ENCODE measurements at regions not wholly inside any gene's neighbourhood (a gene's known extent, or its start where the extent isn't known, plus 50 kb on each side); places are given as distances from the start of the nearest gene placed in this dataset.

GRCh38 chr20:22354647-22355046, 229.7 kb downstream of the FOXA2 start:
- intact Hi-C loops (cut with DNase I): no loop called here
- Histone ChIP-seq H3K36me3 (replicated peaks in 1 of 2) (no peaks in the 10 kb centered on the region), H3K4me1 (replicated peaks in 1 of 2) (no peaks in the 10 kb centered on the region), H3K9me3 (replicated peaks in 1 of 3) (no peaks in the 10 kb centered on the region), H3K27ac (no peak overlapping the region), H3K27me3 (peaks cover 8% of the 10 kb centered on the region), H3K4me3 (no peak overlapping the region)
- no peak for TF ChIP-seq CTCF (IDR thresholded peaks at IDR 0.05)
- TF ChIP-seq POLR2A (IDR thresholded peaks at IDR 0.05): no peak
- no peak for DNase-seq
- 79 to 90% (median 85%) methylated on average over 1 of the region's 1 CpG for WGBS, 4 donors

DNA sequence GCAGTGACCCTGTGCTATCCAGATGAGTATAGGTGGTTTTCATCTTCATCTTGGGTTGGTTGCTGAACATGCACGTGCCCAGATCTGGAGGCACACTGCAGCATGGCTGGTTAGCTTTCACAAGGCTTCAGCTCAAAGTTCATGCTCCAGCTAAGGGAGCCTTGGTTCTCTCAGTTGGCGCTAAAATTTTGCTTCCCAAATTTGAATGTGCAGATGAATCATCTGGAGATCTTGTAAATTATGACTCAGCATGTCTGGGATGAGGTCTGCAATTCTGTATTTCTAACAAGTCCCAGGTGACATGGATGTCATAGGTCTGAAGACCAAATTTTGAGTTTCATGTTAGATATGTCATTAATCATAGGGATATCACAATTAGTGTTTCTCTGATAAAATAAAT, 230.8 kb downstream of the FOXA2 start:
- Histone ChIP-seq H3K27ac (no peak overlapping the region), H3K4me3 (no peak overlapping the region), H3K27me3 (peaks cover 8% of the 10 kb centered on the region), H3K4me1 (replicated peaks in 1 of 2) (no peaks in the 10 kb centered on the region), H3K36me3 (replicated peaks in 1 of 2) (no peaks in the 10 kb centered on the region), H3K9me3 (replicated peaks in 1 of 3) (no peaks in the 10 kb centered on the region)
- TF ChIP-seq CTCF (IDR thresholded peaks at IDR 0.05): no peak
- no peak for TF ChIP-seq POLR2A (IDR thresholded peaks at IDR 0.05)
- intact Hi-C loops (cut with DNase I): no loop called here
- no peak for DNase-seq
- WGBS, 4 donors: 67 to 82% (median 77%) methylated on average over 2 of the region's 2 CpGs

DNA sequence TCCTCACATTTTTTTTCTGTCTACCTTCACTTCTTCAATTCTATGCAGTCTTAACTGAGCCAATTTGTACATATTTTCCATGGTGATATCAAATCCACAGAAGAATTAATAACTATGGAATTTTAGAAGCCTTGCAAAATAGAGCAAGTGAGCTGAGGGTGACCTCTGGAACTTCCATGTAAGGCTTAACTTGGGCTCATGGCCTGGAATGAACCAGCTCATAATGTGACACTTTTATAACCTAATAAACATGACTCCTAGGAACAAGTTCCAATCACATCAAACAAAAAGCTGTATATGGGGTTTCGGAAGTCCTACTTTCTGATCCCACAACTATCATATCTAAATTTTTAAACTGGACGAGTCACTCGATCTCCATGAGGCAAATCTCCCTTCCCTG, 232.4 kb downstream of the FOXA2 start:
- no peak overlapping the region for H3K4me3 ChIP-seq
- no peak overlapping the region for H3K27ac ChIP-seq
- H3K9me3 ChIP-seq (replicated peaks in 1 of 3): no peaks in the 10 kb centered on the region
- H3K36me3 ChIP-seq (replicated peaks in 1 of 2): no peaks in the 10 kb centered on the region
- no peak for DNase-seq
- WGBS, 4 donors: 64 to 73% (median 69%) methylated on average over 3 of the region's 3 CpGs
- TF ChIP-seq POLR2A (IDR thresholded peaks at IDR 0.05) (no peak), CTCF (IDR thresholded peaks at IDR 0.05) (no peak)
- H3K27me3 ChIP-seq: peaks cover 6% of the 10 kb centered on the region
- no peaks in the 10 kb centered on the region for H3K4me1 ChIP-seq (replicated peaks in 1 of 2)
- intact Hi-C loops (cut with DNase I): no loop called here

- no peak for DNase-seq
- Histone ChIP-seq H3K27ac (no peak overlapping the region), H3K4me1 (replicated peaks in 1 of 2) (no peaks in the 10 kb centered on the region), H3K36me3 (replicated peaks in 1 of 2) (no peaks in the 10 kb centered on the region), H3K4me3 (no peak overlapping the region), H3K9me3 (replicated peaks in 1 of 3) (no peaks in the 10 kb centered on the region), H3K27me3 (peaks cover 2% of the 10 kb centered on the region)
- 71 to 79% (median 78%) methylated on average over 4 of the region's 4 CpGs for WGBS, 4 donors
- intact Hi-C loops (cut with DNase I): no loop called here
- TF ChIP-seq POLR2A (IDR thresholded peaks at IDR 0.05) (no peak), CTCF (IDR thresholded peaks at IDR 0.05) (no peak)
These were observed 233.7 kb downstream of the FOXA2 start for GRCh38 chr20:22350624-22351023.
